ENCODE measurements at regions not wholly inside any gene's neighbourhood (a gene's known extent, or its start where the extent isn't known, plus 50 kb on each side); places are given as distances from the start of the nearest gene placed in this dataset.
"Not testable (repeated sequence)": the region's sequence is repeated elsewhere in the genome, so short reads cannot be mapped to it uniquely, and the experiment has no call there.

DNA sequence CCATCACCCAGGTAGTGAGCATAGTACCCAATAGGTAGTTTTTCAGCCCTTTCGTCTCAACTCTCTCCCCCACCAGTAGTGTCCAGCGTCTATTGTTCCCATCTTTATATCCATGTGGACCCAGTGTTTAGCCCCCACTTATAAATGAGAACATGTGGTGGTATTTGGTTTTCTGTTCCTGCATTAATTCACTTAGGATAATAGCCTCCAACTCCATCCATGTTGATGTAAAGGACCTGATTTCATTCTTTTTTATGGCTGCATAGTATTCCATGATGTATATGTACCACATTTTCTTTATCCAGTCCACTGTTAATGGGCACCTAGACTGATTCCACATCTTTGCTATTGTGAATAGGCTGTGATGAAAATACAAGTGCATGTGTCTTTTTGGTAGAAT lies 51.3 kb downstream of the NACA2 start:
- DNase-seq (ENCODE audit: low read depth in 1 of 2, low spot score in 1 of 2); H3K4me3 ChIP-seq; H3K4me2 ChIP-seq; H3K4me1 ChIP-seq; FAIRE-seq; ATAC-seq; POLR2A ChIA-PET; H3K27ac ChIP-seq: not testable (repeated sequence)
- CTCF ChIA-PET, result interaction anchor here (1.2 to 2.0 kb wide), 3 partner anchors 11 to 128 kb away, joined by 6 to 11 read pairs (median 6); no protein-coding TSS in a partner anchor
- WGBS (ENCODE audit: missing lambda C conversion rate), result 90% methylated on average over 2 of the region's 2 CpGs
- H3K9me3 ChIP-seq, result peaks cover 25% of the 10 kb centered on the region

- ATAC-seq, result no peak
- POLR2A ChIA-PET, result no interaction called here
- TF ChIP-seq PHF8 (IDR thresholded peaks at IDR 0.05; ENCODE audit: borderline replicate concordance, low read depth), result no peak
- no peak for TF ChIP-seq HDAC2 (IDR thresholded peaks at IDR 0.05)
- TF ChIP-seq CTCF (IDR thresholded peaks at IDR 0.05), result no peak
- TF ChIP-seq, protein P1, sequence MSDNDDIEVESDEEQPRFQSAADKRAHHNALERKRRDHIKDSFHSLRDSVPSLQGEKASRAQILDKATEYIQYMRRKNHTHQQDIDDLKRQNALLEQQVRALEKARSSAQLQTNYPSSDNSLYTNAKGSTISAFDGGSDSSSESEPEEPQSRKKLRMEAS (IDR thresholded peaks at IDR 0.05), result no peak
- TF ChIP-seq BHLHE40 (IDR thresholded peaks at IDR 0.05; ENCODE audit: low read depth, low read length), result no peak
- TF ChIP-seq POLR2A (IDR thresholded peaks at IDR 0.05; ENCODE audit: low read length), result no peak
- no peak for TF ChIP-seq POLR2AphosphoS2 (conservative IDR thresholded peaks at IDR 0.05; ENCODE audit: low read length)
- no peak for TF ChIP-seq EHF (CRISPR knock-in tag; IDR thresholded peaks at IDR 0.05)
- no peak for TF ChIP-seq MAZ (IDR thresholded peaks at IDR 0.05; ENCODE audit: borderline replicate concordance, low read depth, low read length)
- no peak for TF ChIP-seq RCOR1 (IDR thresholded peaks at IDR 0.05; ENCODE audit: low read depth, low read length)
- TF ChIP-seq TP53 (CRISPR knock-in tag; IDR thresholded peaks at IDR 0.05), result no peak
- TF ChIP-seq EHMT2 (IDR thresholded peaks at IDR 0.05; ENCODE audit: low read depth), result no peak
- no peak for TF ChIP-seq TFCP2L1 (CRISPR knock-in tag; IDR thresholded peaks at IDR 0.05)
- TF ChIP-seq MAFK (IDR thresholded peaks at IDR 0.05; ENCODE audit: partially characterized antibody), result no peak
- no peak for TF ChIP-seq CBX2 (IDR thresholded peaks at IDR 0.05; ENCODE audit: borderline replicate concordance, low read depth)
- no peak for TF ChIP-seq HOXB5 (CRISPR knock-in tag; IDR thresholded peaks at IDR 0.05)
- no peak for TF ChIP-seq E2F6 (IDR thresholded peaks at IDR 0.05; ENCODE audit: borderline replicate concordance, low read depth)
Observed at GRCh38 chr17:61538480-61538879, 52.5 kb downstream of the NACA2 start.

GRCh38 chr17:61537264-61537771 lies 53.7 kb downstream of the NACA2 start:
- no peak for DNase-seq (ENCODE audit: low read depth in 1 of 2, low spot score in 1 of 2)
- H3K9me3 ChIP-seq, result peaks cover 25% of the 10 kb centered on the region
- no peak for ATAC-seq
- H3K4me1 ChIP-seq, result no peaks in the 10 kb centered on the region
- no peak overlapping the region for H3K4me3 ChIP-seq
- no peak overlapping the region for H3K4me2 ChIP-seq
- no peak overlapping the region for H3K27ac ChIP-seq
- ChIA-PET CTCF (interaction anchor here (1.0 to 1.3 kb wide), 3 partner anchors 12 to 125 kb away, joined by 3 to 5 read pairs (median 5); no protein-coding TSS in a partner anchor), POLR2A (no interaction called here)
- 87% methylated on average over 8 of the region's 8 CpGs for WGBS (ENCODE audit: missing lambda C conversion rate)
- FAIRE-seq, result no peak
- TF ChIP-seq FOSB (CRISPR knock-in tag; IDR thresholded peaks at IDR 0.05) (no peak), KDM5A (IDR thresholded peaks at IDR 0.05) (no peak), CTCF (IDR thresholded peaks at IDR 0.05) (no peak), RCOR1 (IDR thresholded peaks at IDR 0.05; ENCODE audit: low read depth, low read length) (no peak), CHD2 (IDR thresholded peaks at IDR 0.05; ENCODE audit: low read length, partially characterized antibody) (no peak), RAD21 (conservative IDR thresholded peaks at IDR 0.05 in 1 of 2, IDR thresholded peaks at IDR 0.05 in 1 of 2) (no peak), POLR2AphosphoS2 (conservative IDR thresholded peaks at IDR 0.05; ENCODE audit: low read length) (no peak), HEYL (CRISPR knock-in tag; IDR thresholded peaks at IDR 0.05) (no peak)
- TF ChIP-seq, protein P2, sequence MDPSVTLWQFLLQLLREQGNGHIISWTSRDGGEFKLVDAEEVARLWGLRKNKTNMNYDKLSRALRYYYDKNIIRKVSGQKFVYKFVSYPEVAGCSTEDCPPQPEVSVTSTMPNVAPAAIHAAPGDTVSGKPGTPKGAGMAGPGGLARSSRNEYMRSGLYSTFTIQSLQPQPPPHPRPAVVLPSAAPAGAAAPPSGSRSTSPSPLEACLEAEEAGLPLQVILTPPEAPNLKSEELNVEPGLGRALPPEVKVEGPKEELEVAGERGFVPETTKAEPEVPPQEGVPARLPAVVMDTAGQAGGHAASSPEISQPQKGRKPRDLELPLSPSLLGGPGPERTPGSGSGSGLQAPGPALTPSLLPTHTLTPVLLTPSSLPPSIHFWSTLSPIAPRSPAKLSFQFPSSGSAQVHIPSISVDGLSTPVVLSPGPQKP (IDR thresholded peaks at IDR 0.05; ENCODE audit: low read depth, low read length), result no peak
- TF ChIP-seq, protein P3, sequence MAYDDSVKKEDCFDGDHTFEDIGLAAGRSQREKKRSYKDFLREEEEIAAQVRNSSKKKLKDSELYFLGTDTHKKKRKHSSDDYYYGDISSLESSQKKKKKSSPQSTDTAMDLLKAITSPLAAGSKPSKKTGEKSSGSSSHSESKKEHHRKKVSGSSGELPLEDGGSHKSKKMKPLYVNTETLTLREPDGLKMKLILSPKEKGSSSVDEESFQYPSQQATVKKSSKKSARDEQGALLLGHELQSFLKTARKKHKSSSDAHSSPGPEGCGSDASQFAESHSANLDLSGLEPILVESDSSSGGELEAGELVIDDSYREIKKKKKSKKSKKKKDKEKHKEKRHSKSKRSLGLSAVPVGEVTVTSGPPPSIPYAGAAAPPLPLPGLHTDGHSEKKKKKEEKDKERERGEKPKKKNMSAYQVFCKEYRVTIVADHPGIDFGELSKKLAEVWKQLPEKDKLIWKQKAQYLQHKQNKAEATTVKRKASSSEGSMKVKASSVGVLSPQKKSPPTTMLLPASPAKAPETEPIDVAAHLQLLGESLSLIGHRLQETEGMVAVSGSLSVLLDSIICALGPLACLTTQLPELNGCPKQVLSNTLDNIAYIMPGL (CRISPR knock-in tag; IDR thresholded peaks at IDR 0.05; ENCODE audit: borderline replicate concordance), result no peak
- TF ChIP-seq, protein P4, sequence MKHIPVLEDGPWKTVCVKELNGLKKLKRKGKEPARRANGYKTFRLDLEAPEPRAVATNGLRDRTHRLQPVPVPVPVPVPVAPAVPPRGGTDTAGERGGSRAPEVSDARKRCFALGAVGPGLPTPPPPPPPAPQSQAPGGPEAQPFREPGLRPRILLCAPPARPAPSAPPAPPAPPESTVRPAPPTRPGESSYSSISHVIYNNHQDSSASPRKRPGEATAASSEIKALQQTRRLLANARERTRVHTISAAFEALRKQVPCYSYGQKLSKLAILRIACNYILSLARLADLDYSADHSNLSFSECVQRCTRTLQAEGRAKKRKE (CRISPR knock-in tag; IDR thresholded peaks at IDR 0.05; ENCODE audit: low read depth), result no peak

More at GRCh38 chr17:61538480-61538879, 52.5 kb downstream of the NACA2 start:
- no peak overlapping the region for H3K27ac ChIP-seq
- peak; percentile 39 for FAIRE-seq
- no peak for DNase-seq (ENCODE audit: low read depth in 1 of 2, low spot score in 1 of 2)
- CTCF ChIA-PET, result interaction anchor here (0.7 to 2.0 kb wide), 2 partner anchors 12 to 13 kb away, joined by 4 to 11 read pairs; no protein-coding TSS in a partner anchor
- H3K4me3 ChIP-seq, result no peak overlapping the region
- peaks cover 25% of the 10 kb centered on the region for H3K9me3 ChIP-seq
- H3K4me1 ChIP-seq, result no peaks in the 10 kb centered on the region
- H3K4me2 ChIP-seq, result no peak overlapping the region
